Endodermal cell (in vitro differentiated cells): ENCODE measurements at regions not wholly inside any gene's neighbourhood (a gene's known extent, or its start where the extent isn't known, plus 50 kb on each side); places are given as distances from the start of the nearest gene placed in this dataset.

ENCODE experiments used
- DNase-seq: peaks from one replicate; pipeline ENCODE4 v3.0.0-alpha.2; 2017
- H3K27ac ChIP-seq: 2 replicates; pipeline ENCODE4 v1.5.1; 2013; ENCODE audit warnings: mild to moderate bottlenecking, low read depth, low read length, moderate library complexity
- H3K27me3 ChIP-seq: 2 replicates; pipeline ENCODE4 v1.6.1; 2013; ENCODE audit warnings: mild to moderate bottlenecking, low read length, moderate library complexity; ENCODE audit not compliant: insufficient read depth, control insufficient read depth, poor library complexity, severe bottlenecking
- H3K36me3 ChIP-seq: 2 replicates; pipeline ENCODE4 v1.7.0; 2013; ENCODE audit warnings: mild to moderate bottlenecking, low read length, moderate library complexity; ENCODE audit not compliant: control insufficient read depth, insufficient read depth
- H3K4me1 ChIP-seq: one replicate; pipeline ENCODE4 v1.7.0; 2013; ENCODE audit warnings: low read length; ENCODE audit not compliant: control insufficient read depth, insufficient read depth
- H3K4me3 ChIP-seq: 2 replicates; pipeline ENCODE4 v1.5.1; 2013; ENCODE audit warnings: mild to moderate bottlenecking, low read length, moderate library complexity
- H3K9ac ChIP-seq: 2 replicates; pipeline ENCODE4 v1.6.1; 2013; ENCODE audit warnings: mild to moderate bottlenecking, low read length, moderate library complexity; ENCODE audit not compliant: poor library complexity, severe bottlenecking; ENCODE audit errors: extremely low read depth
- H3K9me3 ChIP-seq: 2 replicates; pipeline ENCODE4 v1.6.1; 2013; ENCODE audit warnings: mild to moderate bottlenecking, low read length, moderate library complexity; ENCODE audit not compliant: control insufficient read depth
- H3K27ac Mint-ChIP-seq: 2 replicates; pipeline ENCODE4 v1.8.0; 2020; ENCODE audit warnings: mixed read lengths
- H3K27me3 Mint-ChIP-seq: 2 replicates; pipeline ENCODE4 v1.8.0; 2021; ENCODE audit warnings: mild to moderate bottlenecking, mixed read lengths; ENCODE audit not compliant: insufficient read depth
- H3K36me3 Mint-ChIP-seq: 2 replicates; pipeline ENCODE4 v1.8.0; 2020; ENCODE audit warnings: low read depth, mixed read lengths
- H3K4me1 Mint-ChIP-seq: 2 replicates; pipeline ENCODE4 v1.8.0; 2020; ENCODE audit warnings: mixed read lengths
- H3K4me3 Mint-ChIP-seq: 2 replicates; pipeline ENCODE4 v1.8.0; 2020; ENCODE audit warnings: mild to moderate bottlenecking, moderate library complexity, mixed read lengths
- H3K9me3 Mint-ChIP-seq: 2 replicates; pipeline ENCODE4 v1.8.0; 2020; ENCODE audit warnings: mild to moderate bottlenecking, mixed read lengths
- CTCF ChIP-seq: fragments of 200-600 bp; sonication (generic); conservative IDR thresholded peaks from 2 replicates; pipeline ENCODE4 v1.5.0; 2021; ENCODE audit warnings: antibody characterized with exemption, mild to moderate bottlenecking
- WGBS, 2 experiments: methylation state at CpG; one replicate each; pipeline versions ENCODE4 v1.1.5 to v1.1.7; 2013; ENCODE audit warnings: missing lambda C conversion rate in 2 of 2, mixed read lengths in 1 of 2; ENCODE audit not compliant: insufficient coverage in 1 of 2, insufficient read length in 1 of 2; 5-methylcytosine and 5-hydroxymethylcytosine counted together

- Mint-ChIP-seq H3K9me3 (peaks cover 5% of the 10 kb centered on the region), H3K4me3 (no peak overlapping the region)
Measured at GRCh38 chr12:125214289-125214688, 149.1 kb downstream of the AACS start.

GRCh38 chr12:125216756-125217155, 151.5 kb downstream of the AACS start:
- peaks cover 82% of the 10 kb centered on the region for H3K27me3 ChIP-seq
- TF ChIP-seq CTCF, result no peak
- Mint-ChIP-seq H3K4me1 (peaks cover 10% of the 10 kb centered on the region), H3K36me3 (peaks cover 7% of the 10 kb centered on the region), H3K4me3 (no peak overlapping the region), H3K27me3 (peaks cover 93% of the 10 kb centered on the region), H3K27ac (no peak overlapping the region), H3K9me3 (peaks cover 5% of the 10 kb centered on the region)
- H3K9ac ChIP-seq, result no peak overlapping the region
- DNase-seq, result no peak
- no peaks in the 10 kb centered on the region for H3K36me3 ChIP-seq
- H3K4me3 ChIP-seq, result no peak overlapping the region
- H3K4me1 ChIP-seq, result peaks cover 7% of the 10 kb centered on the region
- WGBS, 2 experiments, result 94 to 95% methylated on average over 13 to 14 of the region's 14 CpGs
- no peak overlapping the region for H3K27ac ChIP-seq
- H3K9me3 ChIP-seq, result no peaks in the 10 kb centered on the region

More at GRCh38 chr12:125214289-125214688, 149.1 kb downstream of the AACS start:
- no peak for DNase-seq
- peaks cover 91% of the 10 kb centered on the region for H3K27me3 ChIP-seq
- peaks cover 1% of the 10 kb centered on the region for H3K4me1 ChIP-seq
- Mint-ChIP-seq H3K4me1 (peaks cover 11% of the 10 kb centered on the region), H3K27ac (no peak overlapping the region), H3K27me3 (peaks cover 95% of the 10 kb centered on the region), H3K36me3 (peaks cover 7% of the 10 kb centered on the region)
- H3K4me3 ChIP-seq, result no peak overlapping the region
- H3K27ac ChIP-seq, result no peak overlapping the region
- no peaks in the 10 kb centered on the region for H3K9me3 ChIP-seq
- H3K9ac ChIP-seq, result no peak overlapping the region
- H3K36me3 ChIP-seq, result no peaks in the 10 kb centered on the region
- WGBS, 2 experiments, result 90 to 93% methylated on average over 4 to 5 of the region's 5 CpGs
- no peak for TF ChIP-seq CTCF

GRCh38 chr12:125217308-125217707, 152.1 kb downstream of the AACS start:
- no peaks in the 10 kb centered on the region for H3K36me3 ChIP-seq
- H3K4me3 Mint-ChIP-seq, result no peak overlapping the region

More at GRCh38 chr12:125217308-125217707, 152.1 kb downstream of the AACS start:
- Histone ChIP-seq H3K9me3 (no peaks in the 10 kb centered on the region), H3K4me3 (no peak overlapping the region), H3K27me3 (peaks cover 85% of the 10 kb centered on the region), H3K4me1 (peaks cover 7% of the 10 kb centered on the region), H3K27ac (no peak overlapping the region), H3K9ac (no peak overlapping the region)
- H3K36me3 Mint-ChIP-seq, result peaks cover 7% of the 10 kb centered on the region
- DNase-seq, result no peak
- peaks cover 10% of the 10 kb centered on the region for H3K4me1 Mint-ChIP-seq
- WGBS, 2 experiments, result 63 to 75% methylated on average over 4 to 5 of the region's 5 CpGs
- H3K27ac Mint-ChIP-seq, result no peak overlapping the region
- TF ChIP-seq CTCF, result no peak
- peaks cover 5% of the 10 kb centered on the region for H3K9me3 Mint-ChIP-seq
- peaks cover 95% of the 10 kb centered on the region for H3K27me3 Mint-ChIP-seq
